Fibroblast of pulmonary artery (primary cell): ENCODE measurements at regions not wholly inside any gene's neighbourhood (a gene's known extent, or its start where the extent isn't known, plus 50 kb on each side); places are given as distances from the start of the nearest gene placed in this dataset.

Experiments
- DNase-seq: peaks from one replicate; pipeline ENCODE4 v3.0.0-alpha.2; 2010; ENCODE audit warnings: low read depth
- H3K4me3 ChIP-seq: replicated peaks from 2 replicates; pipeline ENCODE4 v1.5.1; 2011; ENCODE audit warnings: low read depth, mild to moderate bottlenecking, control low read depth, low read length, moderate library complexity
- CTCF ChIP-seq: IDR thresholded peaks from 2 replicates; pipeline ENCODE4 v1.5.1; 2011; ENCODE audit warnings: mild to moderate bottlenecking, control low read depth, low read length, inconsistent platforms; ENCODE audit errors: missing control alignments

GRCh38 chr11:116418388-116419041, 354.3 kb downstream of the BUD13 start:
- no peak for DNase-seq
- TF ChIP-seq CTCF: no peak
- H3K4me3 ChIP-seq: no peak overlapping the region

GRCh38 chr11:116416852-116417251, 355.9 kb downstream of the BUD13 start:
- TF ChIP-seq CTCF: no peak
- no peak for DNase-seq
- no peak overlapping the region for H3K4me3 ChIP-seq

GRCh38 chr11:116415095-116415494, 357.7 kb downstream of the BUD13 start:
- TF ChIP-seq CTCF: no peak
- no peak for DNase-seq
- H3K4me3 ChIP-seq: no peak overlapping the region

- DNase-seq: no peak
- no peak for TF ChIP-seq CTCF
- H3K4me3 ChIP-seq: no peak overlapping the region
Observed at GRCh38 chr11:116414357-116414880, 358.4 kb downstream of the BUD13 start.

GRCh38 chr11:116413301-116414242, 359.2 kb downstream of the BUD13 start:
- TF ChIP-seq CTCF: no peak
- DNase-seq: no peak
- no peak overlapping the region for H3K4me3 ChIP-seq

- DNase-seq: no peak
- H3K4me3 ChIP-seq: no peak overlapping the region
- no peak for TF ChIP-seq CTCF
Observed at GRCh38 chr11:116412118-116412889, 360.5 kb downstream of the BUD13 start.
